CD4-positive, alpha-beta T cell treated with Interleukin-12 subunit alpha and Interleukin-12 subunit beta, for 1 hour (primary cell): ENCODE measurements at regions not wholly inside any gene's neighbourhood (a gene's known extent, or its start where the extent isn't known, plus 50 kb on each side); places are given as distances from the start of the nearest gene placed in this dataset.

ENCODE experiments used
- DNase-seq: peaks from one replicate; pipeline ENCODE4 v3.0.0-alpha.2; 2020

- DNase-seq = peak; percentile 7
These were observed 519.5 kb downstream of the BCOR start for GRCh38 chrX:39577985-39578869.

GRCh38 chrX:39580043-39580442 is 517.7 kb downstream of the BCOR start:
- no peak for DNase-seq

- no peak for DNase-seq
These were observed 516.3 kb downstream of the BCOR start for GRCh38 chrX:39581411-39581810.

- DNase-seq = no peak
These were observed 515.7 kb downstream of the BCOR start for GRCh38 chrX:39582091-39582490.

- no peak for DNase-seq
These were observed 514.8 kb downstream of the BCOR start for GRCh38 chrX:39582976-39583375.

GRCh38 chrX:39585808-39586207 is 511.9 kb downstream of the BCOR start:
- DNase-seq = no peak

- DNase-seq = no peak
These were observed 511.4 kb downstream of the BCOR start for GRCh38 chrX:39586359-39586758.

- no peak for DNase-seq
These were observed 506.7 kb downstream of the BCOR start for GRCh38 chrX:39591099-39591498.

- no peak for DNase-seq
These were observed 505.0 kb downstream of the BCOR start for GRCh38 chrX:39592776-39593175.

- no peak for DNase-seq
These were observed 501.8 kb downstream of the BCOR start for GRCh38 chrX:39595977-39596376.

- DNase-seq = no peak
These were observed 501.3 kb downstream of the BCOR start for GRCh38 chrX:39596437-39596836.

GRCh38 chrX:39599339-39599738 is 498.4 kb downstream of the BCOR start:
- DNase-seq = no peak

GRCh38 chrX:39600222-39600621 is 497.5 kb downstream of the BCOR start:
- DNase-seq = no peak

GRCh38 chrX:39601231-39602177 is 496.3 kb downstream of the BCOR start:
- DNase-seq = no peak

- no peak for DNase-seq
These were observed 495.6 kb downstream of the BCOR start for GRCh38 chrX:39602195-39602594.

- DNase-seq = no peak
These were observed 494.5 kb downstream of the BCOR start for GRCh38 chrX:39603230-39603629.

- DNase-seq = no peak
These were observed 492.6 kb downstream of the BCOR start for GRCh38 chrX:39605183-39605582.

- no peak for DNase-seq
These were observed 491.9 kb downstream of the BCOR start for GRCh38 chrX:39605866-39606265.

GRCh38 chrX:39609941-39610340 is 487.8 kb downstream of the BCOR start:
- DNase-seq = no peak

GRCh38 chrX:39611468-39611867 is 486.3 kb downstream of the BCOR start:
- no peak for DNase-seq

- peak; percentile 4 for DNase-seq
These were observed 484.2 kb downstream of the BCOR start for GRCh38 chrX:39613482-39613995.

GRCh38 chrX:39613997-39614679 is 483.6 kb downstream of the BCOR start:
- peak; percentile 11 for DNase-seq

GRCh38 chrX:39614680-39614998 is 483.1 kb downstream of the BCOR start:
- no peak for DNase-seq
